WI38 (cell line): ENCODE measurements at regions not wholly inside any gene's neighbourhood (a gene's known extent, or its start where the extent isn't known, plus 50 kb on each side); places are given as distances from the start of the nearest gene placed in this dataset.

Experiments
- H3K4me3 ChIP-seq: 2 replicates; pipeline ENCODE4 v1.5.1; 2011; ENCODE audit warnings: low read depth, mild to moderate bottlenecking, control low read depth, low read length
- TF ChIP-seq, protein P1 (sequence below): IDR thresholded peaks from 2 replicates; pipeline ENCODE4 v1.5.1; 2012; ENCODE audit warnings: low read depth, mild to moderate bottlenecking, control low read depth, low read length

DNA sequence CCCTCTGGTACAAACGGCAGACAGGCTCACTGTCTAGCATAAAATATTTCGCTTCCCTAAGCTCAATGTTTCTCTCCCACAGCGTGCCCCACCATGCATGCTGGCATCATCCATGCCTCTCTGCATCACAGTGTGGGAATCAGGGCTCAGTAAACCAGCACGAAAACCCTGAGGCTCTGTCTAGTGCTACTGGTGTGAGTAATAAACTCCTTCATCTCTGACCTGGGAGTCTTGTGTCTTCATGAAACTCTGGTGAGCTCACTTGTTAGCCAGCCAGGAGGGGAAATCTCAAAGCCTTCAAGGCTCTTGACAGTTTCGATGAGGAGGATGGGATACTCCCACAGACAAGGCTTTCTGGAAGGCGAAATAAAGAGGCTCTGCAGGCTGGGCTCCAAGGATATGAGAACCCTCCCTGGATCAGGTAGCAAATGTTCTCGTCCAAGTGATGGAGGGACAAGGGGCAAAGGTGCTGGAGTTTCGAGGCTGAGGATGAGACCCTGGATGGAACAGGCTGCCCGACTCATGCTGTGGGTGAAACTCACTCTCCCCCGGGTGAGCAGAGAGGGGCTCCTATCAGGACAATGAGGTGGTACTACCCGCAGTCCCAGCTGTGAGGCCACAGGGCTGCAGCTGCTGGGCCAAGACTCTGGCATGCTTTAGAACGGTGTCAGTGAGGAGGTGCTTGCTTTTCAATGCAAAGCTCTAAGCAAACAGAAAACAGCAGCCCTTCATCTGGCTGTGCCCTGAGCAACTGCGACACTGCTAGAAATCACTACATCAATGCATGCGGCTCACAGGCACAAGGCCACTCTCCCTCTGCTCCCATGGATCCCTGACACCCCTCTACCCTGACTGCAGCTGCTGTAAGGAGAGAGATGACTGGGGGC is 69.3 kb downstream of the SHANK2 start:
- TF ChIP-seq, protein P1, sequence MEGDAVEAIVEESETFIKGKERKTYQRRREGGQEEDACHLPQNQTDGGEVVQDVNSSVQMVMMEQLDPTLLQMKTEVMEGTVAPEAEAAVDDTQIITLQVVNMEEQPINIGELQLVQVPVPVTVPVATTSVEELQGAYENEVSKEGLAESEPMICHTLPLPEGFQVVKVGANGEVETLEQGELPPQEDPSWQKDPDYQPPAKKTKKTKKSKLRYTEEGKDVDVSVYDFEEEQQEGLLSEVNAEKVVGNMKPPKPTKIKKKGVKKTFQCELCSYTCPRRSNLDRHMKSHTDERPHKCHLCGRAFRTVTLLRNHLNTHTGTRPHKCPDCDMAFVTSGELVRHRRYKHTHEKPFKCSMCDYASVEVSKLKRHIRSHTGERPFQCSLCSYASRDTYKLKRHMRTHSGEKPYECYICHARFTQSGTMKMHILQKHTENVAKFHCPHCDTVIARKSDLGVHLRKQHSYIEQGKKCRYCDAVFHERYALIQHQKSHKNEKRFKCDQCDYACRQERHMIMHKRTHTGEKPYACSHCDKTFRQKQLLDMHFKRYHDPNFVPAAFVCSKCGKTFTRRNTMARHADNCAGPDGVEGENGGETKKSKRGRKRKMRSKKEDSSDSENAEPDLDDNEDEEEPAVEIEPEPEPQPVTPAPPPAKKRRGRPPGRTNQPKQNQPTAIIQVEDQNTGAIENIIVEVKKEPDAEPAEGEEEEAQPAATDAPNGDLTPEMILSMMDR: no peak
- H3K4me3 ChIP-seq: no peak overlapping the region

DNA sequence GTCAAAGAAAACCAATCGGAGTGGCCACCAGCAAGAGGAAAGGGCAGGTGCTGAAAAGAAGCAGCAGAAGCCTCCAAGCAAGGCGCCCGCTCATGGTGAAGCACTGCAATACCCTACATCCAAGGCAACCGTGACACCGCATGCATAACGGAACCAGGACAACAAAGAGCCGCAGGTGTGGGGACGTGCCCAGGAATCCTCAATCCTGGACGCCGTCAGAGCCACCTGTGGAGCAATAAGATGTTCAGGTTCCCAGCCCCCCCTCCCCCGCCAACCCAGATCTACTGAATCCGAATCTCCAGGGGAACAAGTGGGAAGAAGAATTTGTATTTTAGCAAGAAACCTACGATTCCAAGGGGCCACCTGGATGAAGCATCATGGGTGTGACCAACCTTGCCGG is 70.8 kb downstream of the SHANK2 start:
- TF ChIP-seq, protein P1: no peak
- H3K4me3 ChIP-seq: no peak overlapping the region

DNA sequence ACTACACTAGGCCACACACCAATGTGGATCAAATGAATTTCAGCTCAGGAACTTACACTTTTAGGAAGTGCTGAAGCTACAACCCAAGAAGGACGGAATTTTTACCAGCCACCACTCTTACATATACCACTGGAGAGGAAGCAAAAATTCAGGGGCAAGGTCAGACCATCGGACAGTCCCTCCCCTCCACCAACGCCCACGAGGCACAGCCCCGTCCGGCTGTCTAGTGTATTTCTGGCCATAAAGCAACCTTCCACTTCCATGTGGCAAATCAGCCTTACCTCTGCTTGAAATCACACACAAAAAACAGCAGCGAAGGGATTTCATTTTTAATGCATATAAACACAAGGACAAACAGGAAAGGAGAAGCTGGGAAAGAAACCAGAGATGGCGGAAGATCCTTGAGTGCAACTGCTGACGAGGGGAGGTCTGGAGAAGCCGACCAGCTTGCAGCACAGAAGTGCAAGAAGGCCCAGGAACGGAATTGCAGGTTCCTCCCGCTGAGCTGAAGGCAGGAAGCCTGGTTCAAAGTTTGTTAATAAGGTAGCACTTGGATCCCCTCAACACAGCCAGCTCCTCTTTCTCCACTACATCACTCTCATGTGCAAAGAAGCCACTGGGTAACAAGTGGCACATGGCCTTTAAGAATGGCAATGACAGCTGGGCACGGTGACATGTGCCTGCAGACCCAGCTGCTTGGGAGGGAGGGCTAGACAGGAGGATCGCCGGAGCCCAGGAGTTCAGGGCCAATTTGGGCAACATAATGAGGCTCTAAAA is 71.5 kb downstream of the SHANK2 start:
- TF ChIP-seq, protein P1: no peak
- H3K4me3 ChIP-seq: no peak overlapping the region

DNA sequence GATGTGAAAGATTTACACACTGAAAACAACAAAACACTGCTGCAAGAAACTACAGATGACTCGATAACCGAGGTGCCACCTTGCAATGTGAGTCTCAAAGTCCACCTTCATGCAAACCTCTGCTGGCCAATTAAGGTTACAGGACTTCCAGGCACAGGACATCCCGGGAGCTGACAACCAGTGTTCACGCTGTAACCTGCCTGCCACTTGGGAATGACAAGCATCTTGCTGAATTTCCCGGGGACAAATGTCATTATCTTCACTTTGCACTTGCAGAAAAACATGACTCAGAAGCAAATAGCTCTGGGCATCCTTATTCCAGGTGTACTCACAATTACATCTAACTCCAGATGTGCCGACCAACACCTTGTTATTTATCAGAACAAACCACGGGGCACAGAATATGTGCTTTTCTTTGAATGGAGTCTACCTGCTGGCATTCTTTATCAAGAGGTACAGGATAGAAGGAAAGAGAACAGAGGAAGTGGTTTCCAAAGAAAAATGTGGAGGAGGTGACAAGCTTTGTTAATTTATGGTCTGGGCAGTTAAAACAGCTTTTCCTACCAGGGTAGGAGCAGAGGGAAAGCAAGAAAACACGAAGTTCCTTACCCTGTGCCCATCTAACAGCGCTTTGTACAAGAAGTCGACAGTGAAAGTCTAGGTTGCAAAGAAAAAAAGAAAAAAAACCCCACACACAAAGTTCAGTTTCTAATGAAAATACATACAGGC is 72.3 kb downstream of the SHANK2 start:
- TF ChIP-seq, protein P1: no peak

DNA sequence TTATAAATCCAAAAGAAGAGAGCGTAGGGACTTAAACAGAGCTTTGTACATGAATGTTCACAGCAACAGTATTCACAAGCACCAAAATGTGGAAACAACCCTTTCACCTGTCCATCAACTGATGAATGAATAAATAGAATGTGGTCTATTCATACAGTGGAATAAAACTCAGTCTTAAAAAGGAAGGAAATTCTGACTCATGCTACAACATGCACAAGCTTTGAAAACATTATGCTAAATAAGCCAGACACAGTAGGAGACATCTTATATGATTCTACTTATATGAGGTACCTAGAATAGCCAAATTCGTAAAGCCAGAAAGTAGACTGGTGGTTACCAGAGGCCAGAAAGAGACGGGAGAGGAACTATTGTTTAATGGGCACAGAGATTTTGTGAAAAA is 74.3 kb downstream of the SHANK2 start:
- TF ChIP-seq, protein P1: no peak
- H3K4me3 ChIP-seq: no peak overlapping the region

More for the DNA sequence above, 72.3 kb downstream of the SHANK2 start:
- H3K4me3 ChIP-seq: no peak overlapping the region

DNA sequence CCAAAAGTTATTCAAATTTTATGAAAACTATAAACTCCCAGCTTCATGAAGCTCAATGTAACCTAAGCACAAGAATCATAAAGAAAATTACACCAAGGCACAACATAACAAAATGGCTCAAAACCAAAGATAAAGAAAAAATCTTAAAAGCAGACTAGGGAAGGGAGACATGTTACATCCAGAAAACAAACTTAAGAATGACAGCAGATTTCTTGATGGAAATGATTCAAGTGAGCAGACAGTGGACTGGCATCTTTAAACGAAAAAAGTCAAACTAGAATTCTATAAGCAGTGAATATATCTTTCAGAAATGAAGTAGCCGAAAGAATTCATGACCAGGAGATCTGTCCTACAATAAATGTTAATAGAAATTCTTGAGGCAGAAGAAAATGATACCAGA is 75.6 kb downstream of the SHANK2 start:
- TF ChIP-seq, protein P1: no peak

More for the DNA sequence above, 75.6 kb downstream of the SHANK2 start:
- no peak overlapping the region for H3K4me3 ChIP-seq
